HFFc6 (cell line): ENCODE measurements at regions not wholly inside any gene's neighbourhood (a gene's known extent, or its start where the extent isn't known, plus 50 kb on each side); places are given as distances from the start of the nearest gene placed in this dataset.

Experiments
- DNase-seq: peaks from one replicate; pipeline ENCODE4 v3.0.0-alpha.2; 2018
- H3K27ac Mint-ChIP-seq: 2 replicates; pipeline ENCODE4 v1.8.0; 2020; ENCODE audit warnings: mild to moderate bottlenecking, mixed read lengths
- H3K27me3 Mint-ChIP-seq: 2 replicates; pipeline ENCODE4 v1.8.0; 2021; ENCODE audit warnings: mild to moderate bottlenecking, moderate library complexity, mixed read lengths; ENCODE audit not compliant: insufficient read depth
- H3K36me3 Mint-ChIP-seq: 2 replicates; pipeline ENCODE4 v1.8.0; 2021; ENCODE audit warnings: low read depth, mixed read lengths
- H3K4me1 Mint-ChIP-seq: 2 replicates; pipeline ENCODE4 v1.8.0; 2020; ENCODE audit warnings: low read depth, mixed read lengths
- H3K4me3 Mint-ChIP-seq: 2 replicates; pipeline ENCODE4 v1.8.0; 2020; ENCODE audit warnings: mild to moderate bottlenecking, moderate library complexity, mixed read lengths
- H3K9me3 Mint-ChIP-seq: 2 replicates; pipeline ENCODE4 v1.8.0; 2020; ENCODE audit warnings: mild to moderate bottlenecking, mixed read lengths
- CTCF ChIP-seq: fragments of 200-600 bp; sonication (generic); IDR thresholded peaks from 2 replicates; pipeline ENCODE4 v1.5.0; 2021; ENCODE audit warnings: antibody characterized with exemption, mild to moderate bottlenecking

GRCh38 chr13:88764103-88764502 is 1092.9 kb downstream of the SLITRK5 start:
- Mint-ChIP-seq H3K9me3 (peaks cover 41% of the 10 kb centered on the region), H3K27ac (no peak overlapping the region), H3K36me3 (no peaks in the 10 kb centered on the region), H3K27me3 (peaks cover 2% of the 10 kb centered on the region; the same call in 1 of the 2 replicates), H3K4me1 (no peaks in the 10 kb centered on the region), H3K4me3 (no peak overlapping the region)
- DNase-seq: no peak
- no peak for TF ChIP-seq CTCF

GRCh38 chr13:88800505-88800904 is 1129.3 kb downstream of the SLITRK5 start:
- no peak for TF ChIP-seq CTCF
- DNase-seq: no peak
- Mint-ChIP-seq H3K9me3 (peaks cover 30% of the 10 kb centered on the region), H3K27me3 (peaks cover 2% of the 10 kb centered on the region; the same call in 1 of the 2 replicates), H3K4me1 (no peaks in the 10 kb centered on the region), H3K36me3 (no peaks in the 10 kb centered on the region; the same call in 1 of the 2 replicates), H3K4me3 (no peak overlapping the region), H3K27ac (no peak overlapping the region)

GRCh38 chr13:88801361-88801760 is 1130.2 kb downstream of the SLITRK5 start:
- peaks cover 35% of the 10 kb centered on the region for H3K9me3 Mint-ChIP-seq
- H3K27ac Mint-ChIP-seq: no peak overlapping the region
- peaks cover 2% of the 10 kb centered on the region; the same call in 1 of the 2 replicates for H3K27me3 Mint-ChIP-seq
- no peaks in the 10 kb centered on the region for H3K4me1 Mint-ChIP-seq
- no peak overlapping the region for H3K4me3 Mint-ChIP-seq
- DNase-seq: no peak
- no peak for TF ChIP-seq CTCF
- H3K36me3 Mint-ChIP-seq: no peaks in the 10 kb centered on the region; the same call in 1 of the 2 replicates

GRCh38 chr13:88802886-88803285 is 1131.7 kb downstream of the SLITRK5 start:
- no peak for DNase-seq
- Mint-ChIP-seq H3K4me1 (no peaks in the 10 kb centered on the region), H3K9me3 (peaks cover 48% of the 10 kb centered on the region), H3K27ac (no peak overlapping the region), H3K36me3 (no peaks in the 10 kb centered on the region; the same call in 1 of the 2 replicates), H3K4me3 (no peak overlapping the region), H3K27me3 (peaks cover 2% of the 10 kb centered on the region; the same call in 1 of the 2 replicates)
- TF ChIP-seq CTCF: no peak

GRCh38 chr13:88806438-88806837 is 1135.3 kb downstream of the SLITRK5 start:
- no peak for TF ChIP-seq CTCF
- Mint-ChIP-seq H3K4me3 (no peak overlapping the region), H3K27me3 (no peaks in the 10 kb centered on the region), H3K4me1 (no peaks in the 10 kb centered on the region), H3K36me3 (no peaks in the 10 kb centered on the region; the same call in 1 of the 2 replicates), H3K27ac (no peak overlapping the region), H3K9me3 (peaks cover 54% of the 10 kb centered on the region)
- DNase-seq: no peak

GRCh38 chr13:88817560-88817959 is 1146.4 kb downstream of the SLITRK5 start:
- no peak overlapping the region for H3K4me3 Mint-ChIP-seq
- peaks cover 41% of the 10 kb centered on the region for H3K9me3 Mint-ChIP-seq
- H3K27me3 Mint-ChIP-seq: no peaks in the 10 kb centered on the region; the same call in 1 of the 2 replicates
- H3K27ac Mint-ChIP-seq: no peak overlapping the region
- H3K4me1 Mint-ChIP-seq: no peaks in the 10 kb centered on the region
- DNase-seq: no peak
- no peak for TF ChIP-seq CTCF
- no peaks in the 10 kb centered on the region for H3K36me3 Mint-ChIP-seq
